HepG2 (cell line): ENCODE measurements at regions not wholly inside any gene's neighbourhood (a gene's known extent, or its start where the extent isn't known, plus 50 kb on each side); places are given as distances from the start of the nearest gene placed in this dataset.

Experiments used
- ASH2L ChIP-seq: fragments of 300-600, 200-600 bp; sonication (generic); IDR thresholded peaks from 2 replicates; pipeline ENCODE4 v1.7.0; 2017; ENCODE audit warnings: low read depth, mild to moderate bottlenecking, moderate library complexity, mixed read lengths, low read length; ENCODE audit not compliant: insufficient read length
- ATF6 ChIP-seq: sonication (generic); formaldehyde crosslinking; conservative IDR thresholded peaks from 2 replicates; pipeline ENCODE4 v1.4.0; 2020; ENCODE audit warnings: missing genetic modification reagents
- CEBPZ ChIP-seq: IDR thresholded peaks from 2 replicates; pipeline ENCODE4 v1.6.1; 2012; ENCODE audit warnings: low read length, improper control_type of control experiment
- HOXA5 ChIP-seq: sonication (generic); formaldehyde crosslinking; IDR thresholded peaks from 2 replicates; pipeline ENCODE4 v1.4.0; 2020; ENCODE audit warnings: missing genetic modification reagents
- NCOA2 ChIP-seq: sonication (generic); formaldehyde crosslinking; IDR thresholded peaks from 2 replicates; pipeline ENCODE4 v1.8.0; 2022; ENCODE audit warnings: inconsistent platforms
- PPARG ChIP-seq: conservative IDR thresholded peaks from 2 replicates; pipeline ENCODE4 v1.6.1; 2016; ENCODE audit warnings: missing biosample characterization, missing genetic modification reagents
- SIX1 ChIP-seq: sonication (generic); formaldehyde crosslinking; IDR thresholded peaks from 2 replicates; pipeline ENCODE4 v1.4.0; 2020; ENCODE audit warnings: missing genetic modification reagents, borderline replicate concordance
- SP2 ChIP-seq: sonication (generic); formaldehyde crosslinking; IDR thresholded peaks from 2 replicates; pipeline ENCODE4 v1.5.1; 2020; ENCODE audit warnings: mild to moderate bottlenecking, missing genetic modification reagents
- ZBTB42 ChIP-seq: sonication (generic); formaldehyde crosslinking; IDR thresholded peaks from 2 replicates; pipeline ENCODE4 v1.5.0; 2020; ENCODE audit warnings: mild to moderate bottlenecking, missing genetic modification reagents
- ZNF275 ChIP-seq: sonication (generic); formaldehyde crosslinking; IDR thresholded peaks from 2 replicates; pipeline ENCODE4 v1.8.0; 2022; ENCODE audit warnings: missing genetic modification reagents, mild to moderate bottlenecking, inconsistent platforms, borderline replicate concordance
- ZNF552 ChIP-seq: sonication (generic); formaldehyde crosslinking; IDR thresholded peaks from 2 replicates; pipeline ENCODE4 v1.9.0; 2022; ENCODE audit warnings: missing genetic modification reagents, mild to moderate bottlenecking, borderline replicate concordance
- ZNF800 ChIP-seq: sonication (generic); formaldehyde crosslinking; IDR thresholded peaks from 2 replicates; pipeline ENCODE4 v1.4.0; 2020; ENCODE audit warnings: missing genetic modification reagents

- TF ChIP-seq ZNF275 (CRISPR knock-in tag), result no peak
- TF ChIP-seq CEBPZ, result no peak
- TF ChIP-seq ASH2L, result no peak
- no peak for TF ChIP-seq HOXA5 (CRISPR knock-in tag)
- no peak for TF ChIP-seq SP2
- TF ChIP-seq ZBTB42 (CRISPR knock-in tag), result no peak
- TF ChIP-seq ATF6 (CRISPR knock-in tag), result no peak
- no peak for TF ChIP-seq SIX1 (CRISPR knock-in tag)
- no peak for TF ChIP-seq ZNF552 (CRISPR knock-in tag)
- no peak for TF ChIP-seq NCOA2 (CRISPR knock-in tag)
- TF ChIP-seq ZNF800 (CRISPR knock-in tag), result no peak
- no peak for TF ChIP-seq PPARG (CRISPR knock-in tag)
These were observed 332.6 kb upstream of the KLF6 start (continued) for GRCh38 chr10:4117604-4118003.
